ENCODE measurements at regions not wholly inside any gene's neighbourhood (a gene's known extent, or its start where the extent isn't known, plus 50 kb on each side); places are given as distances from the start of the nearest gene placed in this dataset.

- no peak for TF ChIP-seq CTCF (IDR thresholded peaks at IDR 0.05)
- TF ChIP-seq EZH2phosphoT487 (IDR thresholded peaks at IDR 0.05): no peak
- no peak for TF ChIP-seq EZH2 (IDR thresholded peaks at IDR 0.05)
Observed at GRCh38 chr9:12975496-12975895, 200.7 kb downstream of the LURAP1L start.
